K562 (cell line): ENCODE measurements at regions not wholly inside any gene's neighbourhood (a gene's known extent, or its start where the extent isn't known, plus 50 kb on each side); places are given as distances from the start of the nearest gene placed in this dataset.

Experiments used
- ATAC-seq: fragments of 200-7000 bp; cut with Tn5 transposase; 3 replicates; pipeline ENCODE4 v1.9.1; 2020; ENCODE audit warnings: moderate library complexity
- BruUV-seq: library from RNA; stranded (reverse); fragments of 400-500 nt; replicated peaks from 2 replicates; lab custom pipeline; 2021; lab: Mats Ljungman, UMichigan
- CTCF ChIA-PET: fragments of 300-600 bp; formaldehyde crosslinking; extraction: SDS; loops from one replicate; lab custom pipeline; 2021; ENCODE audit warnings: low intra/inter-chr PET ratio; lab: Yijun Ruan, JAX
- POLR2A ChIA-PET: fragments of 300-600, 350-650 bp; sonication (Branson Sonifier 250); formaldehyde crosslinking; extraction: SDS; loops from one replicate; lab custom pipeline; 2021; ENCODE audit warnings: antibody characterized with exemption, inconsistent platforms; lab: Yijun Ruan, JAX
- DNase-seq, 4 experiments: peaks; one replicate each; pipeline versions ENCODE4 v3.0.0 to v3.0.0-alpha.2; 2011 to 2018; ENCODE audit warnings: low spot score in 3 of 4, mixed read lengths in 3 of 4; ENCODE audit errors: extremely low read depth in 1 of 4
- FAIRE-seq: peaks from 2 replicates; lab custom pipeline; 2011; peaks lifted over from hg19 to GRCh38; lab: Jason Lieb, UNC
- H2AFZ ChIP-seq: 2 replicates; pipeline ENCODE4 v1.6.0; 2011; ENCODE audit warnings: low read depth, low read length, control low read depth, inconsistent platforms
- H3K27ac ChIP-seq: fragments of 200-600 bp; 3 replicates; pipeline ENCODE4 v1.8.0; 2011; ENCODE audit warnings: low read depth, mild to moderate bottlenecking, control low read depth, inconsistent platforms, low read length, moderate library complexity, mixed read lengths; ENCODE audit errors: extremely low read depth
- H3K27me3 ChIP-seq, 2 experiments: fragments of 300-600 bp in 1 of 2; 2 replicates in 1 of 2; 3 replicates in 1 of 2; pipeline versions ENCODE4 v1.6.0 to v1.8.0; 2011; ENCODE audit warnings: inconsistent platforms in 2 of 2, low read length in 2 of 2, mild to moderate bottlenecking in 1 of 2, mixed read lengths in 1 of 2, moderate library complexity in 1 of 2; ENCODE audit not compliant: control insufficient read depth in 2 of 2, insufficient read depth in 2 of 2
- H3K36me3 ChIP-seq: fragments of 300-600 bp; 3 replicates; pipeline ENCODE4 v1.8.0; 2011; ENCODE audit warnings: mild to moderate bottlenecking, low read length, inconsistent platforms; ENCODE audit not compliant: control insufficient read depth, insufficient read depth
- H3K4me1 ChIP-seq, 2 experiments: fragments of 200-600 bp in 1 of 2; replicated peaks in 1 of 2; 2 replicates in 1 of 2; 3 replicates in 1 of 2; pipeline versions ENCODE4 v1.5.1 to v1.8.0; 2011; ENCODE audit warnings: inconsistent platforms in 2 of 2, low read length in 2 of 2, mild to moderate bottlenecking in 1 of 2, mixed read lengths in 1 of 2, moderate library complexity in 1 of 2; ENCODE audit not compliant: control insufficient read depth in 2 of 2, insufficient read depth in 2 of 2
- H3K4me2 ChIP-seq: 2 replicates; pipeline ENCODE4 v1.6.1; 2011; ENCODE audit warnings: low read length, control low read depth, inconsistent platforms, mixed read lengths; ENCODE audit not compliant: insufficient read depth
- H3K4me3 ChIP-seq: fragments of 200-600 bp; sonication (generic), shearing (Covaris generic); 2 replicates; pipeline ENCODE4 v1.5.1; 2016; ENCODE audit warnings: control low read depth, inconsistent platforms
- H3K79me2 ChIP-seq: fragments of 200-600 bp; 3 replicates; pipeline ENCODE4 v1.8.0; 2011; ENCODE audit warnings: low read length, inconsistent platforms; ENCODE audit not compliant: control insufficient read depth, insufficient read depth
- H3K9ac ChIP-seq, 2 experiments: 2 replicates each; pipeline versions ENCODE4 v1.6.0 to v1.6.1; 2011; ENCODE audit warnings: low read depth in 2 of 2, low read length in 2 of 2, control low read depth in 1 of 2, inconsistent platforms in 1 of 2, mild to moderate bottlenecking in 1 of 2, mixed read lengths in 1 of 2; ENCODE audit not compliant: insufficient read depth in 1 of 2
- H3K9me1 ChIP-seq: one replicate; pipeline ENCODE4 v1.6.0; 2011; ENCODE audit warnings: inconsistent platforms, mild to moderate bottlenecking, low read length, moderate library complexity; ENCODE audit not compliant: control insufficient read depth, insufficient read depth
- H3K9me3 ChIP-seq: replicated peaks from 2 replicates; pipeline ENCODE4 v1.5.1; 2011; ENCODE audit warnings: low read depth, low read length, inconsistent platforms; ENCODE audit not compliant: control insufficient read depth, insufficient read depth
- H4K20me1 ChIP-seq: replicated peaks from 2 replicates; pipeline ENCODE4 v1.6.1; 2011; ENCODE audit warnings: low read length, inconsistent platforms, mixed read lengths; ENCODE audit not compliant: control insufficient read depth, insufficient read depth
- CBFA2T3 ChIP-seq: fragments of 450-650 bp; IDR thresholded peaks from 2 replicates; pipeline ENCODE4 v1.6.1; 2017
- FOXP1 ChIP-seq: sonication (generic); formaldehyde crosslinking; IDR thresholded peaks from 2 replicates; pipeline ENCODE4 v1.8.0; 2022; ENCODE audit warnings: mild to moderate bottlenecking, missing genetic modification reagents
- GATA2 ChIP-seq: sonication (generic); formaldehyde crosslinking; IDR thresholded peaks from 2 replicates; pipeline ENCODE4 v1.4.0; 2020; ENCODE audit warnings: mild to moderate bottlenecking, missing genetic modification reagents
- GATAD2B ChIP-seq: fragments of 450-650 bp; IDR thresholded peaks from 2 replicates; pipeline ENCODE4 v1.6.1; 2017; ENCODE audit warnings: mild to moderate bottlenecking, borderline replicate concordance
- HOMEZ ChIP-seq: fragments of 250-450 bp; sonication (Bioruptor Pico); IDR thresholded peaks from 2 replicates; pipeline ENCODE4 v1.4.0; 2020; ENCODE audit warnings: mild to moderate bottlenecking, moderate library complexity
- OTX1 ChIP-seq: fragments of 450-650 bp; formaldehyde crosslinking; IDR thresholded peaks from 2 replicates; pipeline ENCODE4 v1.4.0; 2022; ENCODE audit warnings: mild to moderate bottlenecking
- POLR2AphosphoS2 ChIP-seq: IDR thresholded peaks from 2 replicates; pipeline ENCODE4 v1.6.1; 2012; ENCODE audit warnings: low read length, improper control_type of control experiment
- RERE ChIP-seq: sonication (generic); formaldehyde crosslinking; IDR thresholded peaks from 2 replicates; pipeline ENCODE4 v1.8.0; 2023; ENCODE audit warnings: missing genetic modification reagents, mild to moderate bottlenecking, borderline replicate concordance
- ZNF134 ChIP-seq: fragments of 250-450 bp; sonication (Bioruptor Pico); conservative IDR thresholded peaks from 2 replicates; pipeline ENCODE4 v1.4.0; 2020
- ZNF398 ChIP-seq: fragments of 250-450 bp; sonication (Bioruptor Pico); IDR thresholded peaks from 2 replicates; pipeline ENCODE4 v1.8.0; 2021; ENCODE audit warnings: moderate library complexity, mild to moderate bottlenecking, inconsistent platforms
- ZNF592 ChIP-seq: fragments of 450-650 bp; IDR thresholded peaks from 2 replicates; pipeline ENCODE4 v1.6.1; 2017; ENCODE audit warnings: antibody characterized with exemption, mild to moderate bottlenecking
- WGBS: fragments of 100-300 bp; shearing (Covaris generic); methylation state at CpG from one replicate; pipeline ENCODE4 v1.1.6; 2016; ENCODE audit warnings: low coverage, mixed read lengths; ENCODE audit not compliant: insufficient coverage; ENCODE audit errors: missing lambda C conversion rate; 5-methylcytosine and 5-hydroxymethylcytosine counted together
- in situ Hi-C: fragments of 300-500 bp; cut with MboI; formaldehyde crosslinking; loops from 4 replicates; pipeline ENCODE4 v1.15.0; 2018; ENCODE audit warnings: inconsistent platforms, mixed read lengths
- intact Hi-C: fragments of 100-400 bp; cut with micrococcal nuclease; formaldehyde crosslinking; loops from 2 replicates; pipeline ENCODE4 v1.14.2; 2022

- no peaks in the 10 kb centered on the region for H4K20me1 ChIP-seq
- no peak overlapping the region for H2AFZ ChIP-seq
- H3K4me2 ChIP-seq = no peak overlapping the region
- H3K27ac ChIP-seq = no peak overlapping the region
- no peaks in the 10 kb centered on the region for H3K4me1 ChIP-seq
- intact Hi-C loops (no loop called here), in situ Hi-C loops (no loop called here)
- no TSS peak for BruUV-seq
- no peak for DNase-seq
- POLR2A ChIA-PET = no interaction called here
- CTCF ChIA-PET = no interaction called here
- no peaks in the 10 kb centered on the region for H3K9me1 ChIP-seq
- H3K36me3 ChIP-seq = no peaks in the 10 kb centered on the region
- H3K79me2 ChIP-seq = no peaks in the 10 kb centered on the region
- H3K4me3 ChIP-seq = no peak overlapping the region
- no peak overlapping the region for H3K9ac ChIP-seq
- H3K9me3 ChIP-seq = no peaks in the 10 kb centered on the region; the same call in 1 of the 2 replicates
- ATAC-seq = no peak
- H3K27me3 ChIP-seq = no peaks in the 10 kb centered on the region
- FAIRE-seq = no peak
- WGBS = 0% methylated on average over 1 of the region's 1 CpG
- TF ChIP-seq ZNF134 (CRISPR knock-in tag) (no peak), RERE (CRISPR knock-in tag) (no peak), GATA2 (CRISPR knock-in tag) (no peak), OTX1 (CRISPR knock-in tag) (no peak), ZNF398 (CRISPR knock-in tag) (no peak), HOMEZ (CRISPR knock-in tag) (no peak), GATAD2B (no peak), POLR2AphosphoS2 (no peak), CBFA2T3 (no peak), FOXP1 (no peak), ZNF592 (no peak)
These were observed 371.7 kb upstream of the CNTN6 start for GRCh38 chr3:721086-721485.
